IMR-90 (cell line): ENCODE measurements at regions not wholly inside any gene's neighbourhood (a gene's known extent, or its start where the extent isn't known, plus 50 kb on each side); places are given as distances from the start of the nearest gene placed in this dataset.

Experiments
- ATAC-seq: fragments of 200-7000 bp; cut with Tn5 transposase; 2 replicates; pipeline ENCODE4 v1.9.1; 2020; ENCODE audit warnings: low read depth, mild to moderate bottlenecking, moderate library complexity
- BruUV-seq: library from RNA; stranded (reverse); fragments of 400-500 nt; replicated peaks from 2 replicates; lab custom pipeline; 2021; lab: Mats Ljungman, UMichigan
- CTCF ChIA-PET: fragments of 300-600 bp; formaldehyde crosslinking; extraction: SDS; loops from one replicate; lab custom pipeline; 2021; ENCODE audit warnings: antibody characterized with exemption; lab: Yijun Ruan, JAX
- POLR2A ChIA-PET: fragments of 300-600 bp; sonication (Branson Sonifier 250); formaldehyde crosslinking; loops from one replicate; lab custom pipeline; 2022; ENCODE audit warnings: antibody characterized with exemption; ENCODE audit not compliant: unreplicated experiment; lab: Charles Lee
- DNase-seq: peaks from one replicate; pipeline ENCODE4 v3.0.0; 2013
- H2AFZ ChIP-seq: replicated peaks from 2 replicates; pipeline ENCODE3; 2013; ENCODE audit warnings: low read length, mild to moderate bottlenecking; ENCODE audit not compliant: poor library complexity
- H2AK5ac ChIP-seq: 2 replicates; pipeline ENCODE4 v1.6.1; 2013; ENCODE audit warnings: low read depth, low read length, inconsistent platforms
- H2AK9ac ChIP-seq: replicated peaks from 2 replicates; pipeline ENCODE3; 2013; ENCODE audit warnings: mild to moderate bottlenecking, low read depth, low read length, moderate library complexity; ENCODE audit not compliant: poor library complexity
- H2BK120ac ChIP-seq: 2 replicates; pipeline ENCODE4 v1.6.1; 2013; ENCODE audit warnings: low read depth, low read length, inconsistent platforms
- H2BK15ac ChIP-seq: 3 replicates; pipeline ENCODE4 v1.6.1; 2013; ENCODE audit warnings: low read depth, low read length, inconsistent platforms
- H2BK20ac ChIP-seq: 2 replicates; pipeline ENCODE4 v1.6.1; 2013; ENCODE audit warnings: low read depth, mild to moderate bottlenecking, inconsistent platforms, low read length, moderate library complexity
- H2BK5ac ChIP-seq: 2 replicates; pipeline ENCODE4 v1.6.1; 2013; ENCODE audit warnings: mild to moderate bottlenecking, low read depth, low read length, inconsistent platforms; ENCODE audit not compliant: poor library complexity, severe bottlenecking
- H3K14ac ChIP-seq: replicated peaks from 2 replicates; pipeline ENCODE4 v1.6.1; 2013; ENCODE audit warnings: low read depth, low read length, inconsistent platforms
- H3K18ac ChIP-seq: 2 replicates; pipeline ENCODE4 v1.6.1; 2013; ENCODE audit warnings: low read depth, low read length, control low read depth
- H3K23ac ChIP-seq: 2 replicates; pipeline ENCODE4 v1.6.1; 2013; ENCODE audit warnings: low read depth, low read length, inconsistent platforms
- H3K27ac ChIP-seq: 2 replicates; pipeline ENCODE4 v1.5.1; 2013; ENCODE audit warnings: mild to moderate bottlenecking, control low read depth, low read length; ENCODE audit not compliant: insufficient read depth
- H3K27me3 ChIP-seq: 2 replicates; pipeline ENCODE4 v1.6.1; 2013; ENCODE audit warnings: low read length; ENCODE audit not compliant: control insufficient read depth, insufficient read depth
- H3K36me3 ChIP-seq: 2 replicates; pipeline ENCODE4 v1.6.1; 2013; ENCODE audit warnings: low read length, mixed read lengths; ENCODE audit not compliant: control insufficient read depth, insufficient read depth
- H3K4ac ChIP-seq: 2 replicates; pipeline ENCODE4 v1.6.1; 2013; ENCODE audit warnings: low read depth, low read length, inconsistent platforms
- H3K4me1 ChIP-seq: 2 replicates; pipeline ENCODE4 v1.6.1; 2013; ENCODE audit warnings: low read length, mixed read lengths; ENCODE audit not compliant: control insufficient read depth, insufficient read depth
- H3K4me2 ChIP-seq: 2 replicates; pipeline ENCODE4 v1.6.1; 2013; ENCODE audit warnings: low read depth, mild to moderate bottlenecking, control low read depth, low read length, moderate library complexity
- H3K4me3 ChIP-seq: 2 replicates; pipeline ENCODE4 v1.5.1; 2013; ENCODE audit warnings: low read depth, mild to moderate bottlenecking, control low read depth, low read length, moderate library complexity; ENCODE audit not compliant: insufficient read depth
- H3K56ac ChIP-seq: 2 replicates; pipeline ENCODE4 v1.6.1; 2013; ENCODE audit warnings: low read length, inconsistent platforms; ENCODE audit not compliant: insufficient read depth; ENCODE audit errors: extremely low read depth
- H3K79me1 ChIP-seq, 2 experiments: 2 replicates each; pipeline ENCODE4 v1.6.1; 2013; ENCODE audit warnings: low read length in 2 of 2, inconsistent platforms in 1 of 2, low read depth in 1 of 2
- H3K9ac ChIP-seq: 2 replicates; pipeline ENCODE4 v1.6.1; 2013; ENCODE audit warnings: low read depth, low read length, control low read depth
- H3K9me1 ChIP-seq: 2 replicates; pipeline ENCODE4 v1.6.1; 2013; ENCODE audit warnings: low read length, inconsistent platforms; ENCODE audit not compliant: insufficient read depth
- H3K9me3 ChIP-seq: 2 replicates; pipeline ENCODE4 v1.6.1; 2013; ENCODE audit warnings: low read length; ENCODE audit not compliant: control insufficient read depth, insufficient read depth
- H4K20me1 ChIP-seq: 2 replicates; pipeline ENCODE4 v1.6.1; 2013; ENCODE audit warnings: low read length, inconsistent platforms; ENCODE audit not compliant: insufficient read depth
- H4K5ac ChIP-seq: 2 replicates; pipeline ENCODE4 v1.6.1; 2013; ENCODE audit warnings: mild to moderate bottlenecking, low read depth, low read length, control low read depth
- H4K8ac ChIP-seq, 2 experiments: 2 replicates each; pipeline ENCODE4 v1.6.1; 2013; ENCODE audit warnings: low read depth in 2 of 2, low read length in 2 of 2, control low read depth in 1 of 2, inconsistent platforms in 1 of 2
- H4K91ac ChIP-seq: 2 replicates; pipeline ENCODE4 v1.6.1; 2013; ENCODE audit warnings: low read depth, low read length, inconsistent platforms; ENCODE audit not compliant: insufficient read depth
- BHLHE40 ChIP-seq: fragments of 150-350 bp; IDR thresholded peaks from 2 replicates; pipeline ENCODE4 v1.6.1; 2016; ENCODE audit warnings: mild to moderate bottlenecking, low read depth, low read length
- CEBPB ChIP-seq: IDR thresholded peaks from 2 replicates; pipeline ENCODE4 v1.6.1; 2012; ENCODE audit warnings: low read depth, low read length, improper control_type of control experiment
- CHD1 ChIP-seq: IDR thresholded peaks from 2 replicates; pipeline ENCODE4 v1.6.1; 2012; ENCODE audit warnings: low read depth, low read length, improper control_type of control experiment
- CTCF ChIP-seq: conservative IDR thresholded peaks from 2 replicates; pipeline ENCODE4 v1.5.1; 2012; ENCODE audit warnings: mild to moderate bottlenecking, low read depth, low read length, improper control_type of control experiment
- ELK1 ChIP-seq: fragments of 150-350 bp; IDR thresholded peaks from 2 replicates; pipeline ENCODE4 v1.6.1; 2016; ENCODE audit warnings: low read depth, mild to moderate bottlenecking, low read length, moderate library complexity, borderline replicate concordance
- MAFK ChIP-seq: IDR thresholded peaks from 2 replicates; pipeline ENCODE4 v1.6.1; 2012; ENCODE audit warnings: low read depth, low read length, improper control_type of control experiment
- MXI1 ChIP-seq: IDR thresholded peaks from 2 replicates; pipeline ENCODE4 v1.6.1; 2012; ENCODE audit warnings: low read depth, mild to moderate bottlenecking, low read length, moderate library complexity, borderline replicate concordance
- POLR2A ChIP-seq: IDR thresholded peaks from 2 replicates; pipeline ENCODE4 v1.6.1; 2012; ENCODE audit warnings: mild to moderate bottlenecking, low read depth, low read length
- RAD21 ChIP-seq: IDR thresholded peaks from 2 replicates; pipeline ENCODE4 v1.6.1; 2012; ENCODE audit warnings: low read length, improper control_type of control experiment
- RFX5 ChIP-seq: IDR thresholded peaks from 2 replicates; pipeline ENCODE4 v1.8.0; 2012; ENCODE audit warnings: low read depth, mild to moderate bottlenecking, low read length, moderate library complexity
- SMC3 ChIP-seq: fragments of 150-350 bp; IDR thresholded peaks from 2 replicates; pipeline ENCODE4 v1.6.1; 2016; ENCODE audit warnings: low read depth, mild to moderate bottlenecking, antibody characterized with exemption, low read length, moderate library complexity
- WGBS, 2 experiments: methylation state at CpG; one replicate each; pipeline versions ENCODE4 v1.1.5 to v1.1.7; 2013; ENCODE audit warnings: missing lambda C conversion rate in 2 of 2; ENCODE audit not compliant: insufficient read length in 1 of 2; ENCODE audit errors: extremely low coverage in 2 of 2; 5-methylcytosine and 5-hydroxymethylcytosine counted together
- dilution Hi-C: fragments of 300-500 bp; cut with HindIII; formaldehyde crosslinking; loops from one replicate; pipeline ENCODE4 v1.14.3; 2018; ENCODE audit warnings: low sequenced_read_pairs; ENCODE audit not compliant: unreplicated experiment
- in situ Hi-C: fragments of 300-500 bp; cut with MboI; formaldehyde crosslinking; loops from 3 replicates; pipeline ENCODE4 v1.14.3; 2019; ENCODE audit warnings: low sequenced_read_pairs, inconsistent platforms, mixed read lengths
- intact Hi-C: fragments of 100-400 bp; cut with micrococcal nuclease; formaldehyde crosslinking; loops from 2 replicates; pipeline ENCODE4 v1.10.0; 2022

- no peak for DNase-seq
- BruUV-seq = no TSS peak
- intact Hi-C loops = no loop called here
Observed at GRCh38 chr17:83029571-83029970, 49.8 kb upstream of the METRNL start.

More at GRCh38 chr17:83029571-83029970, 49.8 kb upstream of the METRNL start:
- no peak overlapping the region for H4K5ac ChIP-seq
- no peak overlapping the region for H2BK120ac ChIP-seq
- peaks cover 7% of the 10 kb centered on the region for H3K36me3 ChIP-seq
- TF ChIP-seq SMC3 (no peak), MXI1 (no peak), CHD1 (no peak), CEBPB (no peak), RAD21 (no peak), CTCF (no peak), RFX5 (no peak), POLR2A (no peak), BHLHE40 (no peak), ELK1 (no peak), MAFK (no peak)
- no peaks in the 10 kb centered on the region for H3K27me3 ChIP-seq
- no peak overlapping the region for H4K91ac ChIP-seq
- H3K14ac ChIP-seq = no peak overlapping the region
- H3K4me2 ChIP-seq = no peak overlapping the region
- in situ Hi-C loops (no loop called here), dilution Hi-C loops (no loop called here)
- H2AK9ac ChIP-seq = no peak overlapping the region
- no peak overlapping the region for H3K18ac ChIP-seq
- ChIA-PET POLR2A (no interaction called here), CTCF (no interaction called here)
- no peak overlapping the region for H3K23ac ChIP-seq
- no peak overlapping the region for H4K8ac ChIP-seq
- H3K27ac ChIP-seq = no peak overlapping the region
- no peaks in the 10 kb centered on the region for H3K4me1 ChIP-seq
- H3K9me3 ChIP-seq = no peaks in the 10 kb centered on the region
- no peak overlapping the region for H3K9ac ChIP-seq
- H4K20me1 ChIP-seq = no peaks in the 10 kb centered on the region
- H3K9me1 ChIP-seq = no peaks in the 10 kb centered on the region
- peaks cover 0 to 3% of the 10 kb centered on the region in 2 experiments; a peak in 1 of 4 replicates for H3K79me1 ChIP-seq
- H2BK5ac ChIP-seq = no peak overlapping the region
- no peak overlapping the region for H3K4ac ChIP-seq
- H3K56ac ChIP-seq = no peak overlapping the region
- no peak overlapping the region for H3K4me3 ChIP-seq
- 90% methylated on average over 14 of the region's 16 CpGs; no CpG with 5 or more reads in 1 of the 2 experiments for WGBS, 2 experiments
- no peak overlapping the region for H2AK5ac ChIP-seq
- H2AFZ ChIP-seq = no peak overlapping the region
- H2BK20ac ChIP-seq = no peak overlapping the region
- H2BK15ac ChIP-seq = no peak overlapping the region
- no peak for ATAC-seq
